Transverse colon (tissue), 4 donors: ENCODE measurements at regions not wholly inside any gene's neighbourhood (a gene's known extent, or its start where the extent isn't known, plus 50 kb on each side); places are given as distances from the start of the nearest gene placed in this dataset.

Experiments
- CTCF ChIP-seq, 5 experiments: fragments of 200-600 bp in 3 of 5; fragments of 450-650 bp in 2 of 5; sonication (generic) in 3 of 5; IDR thresholded peaks; 1 replicate in 2 of 5; 2 replicates in 3 of 5; pipeline ENCODE4 v1.5.1; 2016 to 2017; ENCODE audit warnings: antibody characterized with exemption in 5 of 5, inconsistent platforms in 3 of 5, mild to moderate bottlenecking in 2 of 5, moderate library complexity in 1 of 5
- EP300 ChIP-seq: sonication (generic); formaldehyde crosslinking; IDR thresholded peaks from one replicate; pipeline ENCODE4 v1.6.1; 2017; ENCODE audit warnings: antibody characterized with exemption, low read depth
- POLR2A ChIP-seq: fragments of 450-650 bp; IDR thresholded peaks from one replicate; pipeline ENCODE4 v1.6.1; 2016; ENCODE audit warnings: antibody characterized with exemption, mild to moderate bottlenecking, moderate library complexity
- POLR2AphosphoS5 ChIP-seq, 3 donors: sonication (generic); formaldehyde crosslinking; IDR thresholded peaks; one replicate each; pipeline ENCODE4 v1.6.1; 2016; ENCODE audit warnings: antibody characterized with exemption in 3 of 3

GRCh38 chr2:228707846-228708245, 526.4 kb upstream of the SPHKAP start:
- TF ChIP-seq CTCF (IDR thresholded peaks at IDR 0.05) (no peak), POLR2A (no peak), EP300 (no peak), POLR2AphosphoS5 (IDR thresholded peaks at IDR 0.05) (no peak)
